Cardiac muscle cell (in vitro differentiated cells and primary cell): ENCODE measurements at regions not wholly inside any gene's neighbourhood (a gene's known extent, or its start where the extent isn't known, plus 50 kb on each side); places are given as distances from the start of the nearest gene placed in this dataset.

ENCODE experiments used
- DNase-seq, 2 donors: peaks; one replicate each; pipeline versions ENCODE4 v3.0.0 to v3.0.0-alpha.2; 2010 to 2017; ENCODE audit warnings: low read depth in 1 of 2, low spot score in 1 of 2
- H3K27ac ChIP-seq: fragments of 200-600 bp; sonication (generic); 2 replicates; pipeline ENCODE4 v1.5.1; 2016
- H3K27me3 ChIP-seq: fragments of 200-600 bp; sonication (generic); 2 replicates; pipeline ENCODE4 v1.6.0; 2016; ENCODE audit warnings: control low read depth
- H3K36me3 ChIP-seq: fragments of 200-600 bp; sonication (generic); 2 replicates; pipeline ENCODE4 v1.5.1; 2016; ENCODE audit warnings: control low read depth
- H3K4me1 ChIP-seq: fragments of 200-600 bp; sonication (generic); 2 replicates; pipeline ENCODE4 v1.8.1; 2017; ENCODE audit warnings: low read depth, mild to moderate bottlenecking, mixed run types
- H3K4me3 ChIP-seq: fragments of 200-600 bp; sonication (generic); 2 replicates; pipeline ENCODE4 v1.5.1; 2016; ENCODE audit warnings: mild to moderate bottlenecking
- H3K9me3 ChIP-seq: fragments of 200-600 bp; sonication (generic); 2 replicates; pipeline ENCODE4 v1.5.1; 2017; ENCODE audit warnings: low read depth, mild to moderate bottlenecking, control low read depth
- TF ChIP-seq, protein P1 (sequence below): IDR thresholded peaks from 2 replicates; pipeline ENCODE4 v1.5.1; 2012; ENCODE audit warnings: low read depth, mild to moderate bottlenecking, low read length

DNA sequence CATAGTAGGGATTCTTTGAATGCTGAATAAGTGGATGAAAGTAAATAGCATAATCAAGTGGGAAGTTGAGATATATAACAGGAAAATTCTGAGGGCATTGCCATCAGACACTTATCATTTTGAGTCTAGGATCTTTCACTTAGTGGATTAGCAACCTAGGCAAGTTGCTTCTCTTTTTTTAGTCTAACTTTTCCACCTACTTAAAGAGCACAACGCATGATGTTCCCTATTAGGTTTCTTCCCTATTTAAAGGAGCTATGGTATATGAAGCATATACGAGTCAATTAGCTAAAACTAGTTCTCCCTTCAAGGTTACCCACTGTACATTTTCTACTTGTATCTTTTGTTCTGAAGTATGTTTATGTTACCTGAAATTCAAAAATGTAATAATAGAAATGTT, 67.1 kb upstream of the HS3ST1 start:
- DNase-seq, result no peak
- no peaks in the 10 kb centered on the region for H3K4me1 ChIP-seq
- no peaks in the 10 kb centered on the region for H3K36me3 ChIP-seq
- H3K27me3 ChIP-seq, result no peaks in the 10 kb centered on the region
- H3K4me3 ChIP-seq, result no peak overlapping the region
- H3K9me3 ChIP-seq, result no peaks in the 10 kb centered on the region
- H3K27ac ChIP-seq, result no peak overlapping the region
- TF ChIP-seq, protein P1, sequence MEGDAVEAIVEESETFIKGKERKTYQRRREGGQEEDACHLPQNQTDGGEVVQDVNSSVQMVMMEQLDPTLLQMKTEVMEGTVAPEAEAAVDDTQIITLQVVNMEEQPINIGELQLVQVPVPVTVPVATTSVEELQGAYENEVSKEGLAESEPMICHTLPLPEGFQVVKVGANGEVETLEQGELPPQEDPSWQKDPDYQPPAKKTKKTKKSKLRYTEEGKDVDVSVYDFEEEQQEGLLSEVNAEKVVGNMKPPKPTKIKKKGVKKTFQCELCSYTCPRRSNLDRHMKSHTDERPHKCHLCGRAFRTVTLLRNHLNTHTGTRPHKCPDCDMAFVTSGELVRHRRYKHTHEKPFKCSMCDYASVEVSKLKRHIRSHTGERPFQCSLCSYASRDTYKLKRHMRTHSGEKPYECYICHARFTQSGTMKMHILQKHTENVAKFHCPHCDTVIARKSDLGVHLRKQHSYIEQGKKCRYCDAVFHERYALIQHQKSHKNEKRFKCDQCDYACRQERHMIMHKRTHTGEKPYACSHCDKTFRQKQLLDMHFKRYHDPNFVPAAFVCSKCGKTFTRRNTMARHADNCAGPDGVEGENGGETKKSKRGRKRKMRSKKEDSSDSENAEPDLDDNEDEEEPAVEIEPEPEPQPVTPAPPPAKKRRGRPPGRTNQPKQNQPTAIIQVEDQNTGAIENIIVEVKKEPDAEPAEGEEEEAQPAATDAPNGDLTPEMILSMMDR, result no peak

DNA sequence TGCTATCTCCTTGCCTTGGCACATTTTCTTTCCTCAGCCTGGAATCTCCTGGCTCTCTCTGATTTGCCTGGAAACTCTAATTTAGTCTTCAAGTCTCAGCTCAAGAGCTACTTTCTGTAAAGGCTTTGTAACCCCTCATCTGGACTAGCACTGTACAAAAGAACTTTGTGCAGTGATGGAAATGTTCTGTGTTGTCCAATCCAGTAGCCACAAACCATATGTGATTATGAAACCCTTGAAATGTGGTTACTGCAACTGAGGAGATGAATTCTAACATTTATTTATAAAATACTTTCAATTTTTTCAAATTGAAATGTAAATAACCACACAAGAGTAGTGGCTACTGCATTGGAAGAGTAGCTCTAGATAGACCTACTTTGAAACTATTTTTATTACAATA, 66.6 kb upstream of the HS3ST1 start:
- no peaks in the 10 kb centered on the region for H3K4me1 ChIP-seq
- H3K9me3 ChIP-seq, result no peaks in the 10 kb centered on the region
- no peak overlapping the region for H3K27ac ChIP-seq
- no peak overlapping the region for H3K4me3 ChIP-seq
- no peaks in the 10 kb centered on the region for H3K36me3 ChIP-seq
- TF ChIP-seq, protein P1, result no peak
- DNase-seq, result peak in 1 of 2 donors; percentile 40
- H3K27me3 ChIP-seq, result no peaks in the 10 kb centered on the region

DNA sequence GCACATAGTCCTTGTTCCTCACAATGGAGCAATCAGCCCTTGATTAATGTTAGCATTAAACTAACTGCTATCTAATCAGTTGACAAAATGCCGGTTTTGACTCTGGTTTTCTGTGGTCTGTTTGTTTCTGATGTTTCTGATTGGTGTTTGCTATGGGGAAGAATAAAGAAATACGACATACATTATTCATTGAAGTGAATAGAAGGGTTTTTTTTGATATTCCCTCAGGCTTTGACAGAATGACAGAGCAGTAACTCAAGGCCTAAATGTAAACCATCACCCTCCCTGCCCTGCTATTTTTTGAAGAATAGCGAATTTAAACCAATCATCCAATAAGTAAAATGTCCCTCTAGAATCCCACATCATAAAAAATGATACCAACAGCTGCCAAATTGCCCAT, 65.5 kb upstream of the HS3ST1 start:
- TF ChIP-seq, protein P1, result no peak
- Histone ChIP-seq H3K4me1 (no peaks in the 10 kb centered on the region), H3K27ac (no peak overlapping the region), H3K9me3 (no peaks in the 10 kb centered on the region), H3K4me3 (no peak overlapping the region), H3K36me3 (no peaks in the 10 kb centered on the region), H3K27me3 (no peaks in the 10 kb centered on the region)
- no peak for DNase-seq

DNA sequence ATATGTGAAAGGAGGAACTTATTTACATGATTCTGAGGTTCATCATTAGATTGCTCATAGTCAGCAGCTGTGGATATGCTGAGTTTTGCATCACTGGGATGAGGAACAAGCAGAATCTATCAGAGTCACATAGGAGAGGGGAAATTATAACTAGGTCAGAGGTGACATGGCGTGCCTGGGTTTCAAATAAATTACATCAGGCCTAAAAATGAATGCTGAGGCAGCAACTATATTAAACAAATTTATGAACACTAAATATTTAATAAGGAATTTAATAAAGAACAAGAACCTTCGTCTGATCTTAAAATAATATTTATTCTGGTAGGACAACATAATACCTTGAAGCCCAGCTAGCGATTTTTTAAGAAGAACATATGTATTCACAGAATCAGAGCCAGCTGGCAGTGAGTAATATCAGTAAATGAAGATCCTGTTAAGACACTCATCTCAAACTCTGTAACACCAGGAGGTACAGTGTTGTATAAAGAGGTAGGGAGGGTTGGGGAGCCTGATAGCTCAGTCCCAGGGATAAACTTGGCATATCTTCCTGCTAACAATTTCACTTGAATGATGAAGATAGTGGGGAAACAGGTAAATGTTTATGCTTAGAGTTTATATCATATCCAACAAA, 60.9 kb upstream of the HS3ST1 start:
- Histone ChIP-seq H3K9me3 (no peaks in the 10 kb centered on the region), H3K27ac (no peak overlapping the region), H3K27me3 (no peaks in the 10 kb centered on the region), H3K4me1 (no peaks in the 10 kb centered on the region), H3K36me3 (no peaks in the 10 kb centered on the region), H3K4me3 (no peak overlapping the region)
- TF ChIP-seq, protein P1, result no peak
- no peak for DNase-seq

DNA sequence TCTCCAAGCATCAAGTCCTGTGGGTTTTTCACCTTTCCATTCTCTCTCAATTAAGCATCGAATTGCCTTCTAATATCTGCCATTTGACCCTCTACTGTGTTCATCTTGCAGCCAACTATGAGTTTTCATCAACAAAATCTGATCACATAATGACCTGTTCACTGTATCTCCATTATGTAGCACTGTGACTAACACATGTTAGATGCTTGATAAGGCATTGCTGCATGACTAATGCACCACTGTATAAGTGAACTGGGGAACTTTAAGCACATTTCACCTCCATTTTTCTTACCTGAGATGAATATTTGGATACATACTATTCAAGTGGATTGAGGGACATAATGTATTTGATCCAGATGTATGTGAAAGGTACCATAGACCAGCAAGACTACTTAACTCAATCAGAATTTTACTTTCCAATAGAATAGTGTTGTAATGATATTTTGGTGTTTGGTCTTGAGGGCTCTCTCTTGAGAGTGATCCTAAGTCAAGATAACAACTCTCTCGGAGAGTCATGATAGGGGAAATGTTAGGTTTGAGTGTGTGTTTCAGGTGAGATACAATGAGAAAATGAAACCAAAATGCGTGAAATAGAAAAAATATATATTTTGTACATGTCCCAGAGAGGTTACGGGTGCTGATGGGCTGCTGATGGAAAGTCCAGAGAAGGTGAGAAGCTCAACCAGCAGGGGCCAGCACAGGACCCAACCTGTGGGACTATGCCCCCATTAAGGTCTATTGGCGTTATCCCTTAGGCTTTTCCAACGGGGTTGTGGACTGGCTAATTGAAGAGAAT, 60.2 kb upstream of the HS3ST1 start:
- H3K27ac ChIP-seq, result no peak overlapping the region
- no peaks in the 10 kb centered on the region for H3K27me3 ChIP-seq
- no peak overlapping the region for H3K4me3 ChIP-seq
- H3K4me1 ChIP-seq, result no peaks in the 10 kb centered on the region
- no peak for DNase-seq
- H3K36me3 ChIP-seq, result no peaks in the 10 kb centered on the region
- no peaks in the 10 kb centered on the region for H3K9me3 ChIP-seq
- TF ChIP-seq, protein P1, result no peak
